ENCODE measurements at regions not wholly inside any gene's neighbourhood (a gene's known extent, or its start where the extent isn't known, plus 50 kb on each side); places are given as distances from the start of the nearest gene placed in this dataset.

DNA sequence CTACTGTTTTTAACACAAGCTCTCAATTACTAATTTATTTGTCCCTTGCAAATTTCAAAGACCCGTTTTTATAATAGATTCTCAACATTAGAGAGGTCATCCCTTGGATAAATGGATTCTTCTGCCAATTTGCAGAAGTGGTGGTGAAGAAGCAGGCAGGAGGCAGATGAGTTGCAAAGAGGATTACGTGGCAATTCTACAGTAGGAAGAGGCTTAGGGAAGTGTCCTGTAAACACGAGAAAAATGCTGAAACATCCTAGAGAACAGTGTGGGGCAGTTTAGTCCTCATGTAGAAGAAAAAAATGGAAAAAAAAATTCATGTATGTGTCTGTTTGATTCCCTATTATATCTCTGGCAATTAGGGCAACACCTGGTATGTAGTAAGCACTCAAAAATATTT, 87.6 kb downstream of the BMP2 start:
- Histone ChIP-seq H3K9ac (ENCODE audit: insufficient read depth in 1 of 2, low read length in 2 of 2) (no peak overlapping the region), H3K27me3 (ENCODE audit: control insufficient read depth in 3 of 3, insufficient read depth in 3 of 3, low read length in 2 of 3) (no peaks in the 10 kb centered on the region), H3K36me3 (ENCODE audit: control insufficient read depth in 4 of 4, insufficient read depth in 4 of 4, low read length in 4 of 4) (no peaks in the 10 kb centered on the region), H3K27ac (ENCODE audit: low read depth in 1 of 2, low read length in 1 of 2) (no peak overlapping the region), H3K4me3 (no peak overlapping the region), H3K9me3 (ENCODE audit: control insufficient read depth in 4 of 4, insufficient read depth in 3 of 4, low read length in 3 of 4) (no peaks in the 10 kb centered on the region), H3K4me1 (ENCODE audit: control insufficient read depth in 5 of 5, insufficient read depth in 5 of 5, low read length in 5 of 5) (no peaks in the 10 kb centered on the region)
- TF ChIP-seq, protein P1, sequence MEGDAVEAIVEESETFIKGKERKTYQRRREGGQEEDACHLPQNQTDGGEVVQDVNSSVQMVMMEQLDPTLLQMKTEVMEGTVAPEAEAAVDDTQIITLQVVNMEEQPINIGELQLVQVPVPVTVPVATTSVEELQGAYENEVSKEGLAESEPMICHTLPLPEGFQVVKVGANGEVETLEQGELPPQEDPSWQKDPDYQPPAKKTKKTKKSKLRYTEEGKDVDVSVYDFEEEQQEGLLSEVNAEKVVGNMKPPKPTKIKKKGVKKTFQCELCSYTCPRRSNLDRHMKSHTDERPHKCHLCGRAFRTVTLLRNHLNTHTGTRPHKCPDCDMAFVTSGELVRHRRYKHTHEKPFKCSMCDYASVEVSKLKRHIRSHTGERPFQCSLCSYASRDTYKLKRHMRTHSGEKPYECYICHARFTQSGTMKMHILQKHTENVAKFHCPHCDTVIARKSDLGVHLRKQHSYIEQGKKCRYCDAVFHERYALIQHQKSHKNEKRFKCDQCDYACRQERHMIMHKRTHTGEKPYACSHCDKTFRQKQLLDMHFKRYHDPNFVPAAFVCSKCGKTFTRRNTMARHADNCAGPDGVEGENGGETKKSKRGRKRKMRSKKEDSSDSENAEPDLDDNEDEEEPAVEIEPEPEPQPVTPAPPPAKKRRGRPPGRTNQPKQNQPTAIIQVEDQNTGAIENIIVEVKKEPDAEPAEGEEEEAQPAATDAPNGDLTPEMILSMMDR (IDR thresholded peaks at IDR 0.05; ENCODE audit: control extremely low read depth, extremely low read depth) = no peak
- ATAC-seq (ENCODE audit: insufficient read depth, low FRiP score) (no peak), DNase-seq (no peak)
- WGBS, 2 donors = 32 to 50% methylated on average over 3 of the region's 3 CpGs

DNA sequence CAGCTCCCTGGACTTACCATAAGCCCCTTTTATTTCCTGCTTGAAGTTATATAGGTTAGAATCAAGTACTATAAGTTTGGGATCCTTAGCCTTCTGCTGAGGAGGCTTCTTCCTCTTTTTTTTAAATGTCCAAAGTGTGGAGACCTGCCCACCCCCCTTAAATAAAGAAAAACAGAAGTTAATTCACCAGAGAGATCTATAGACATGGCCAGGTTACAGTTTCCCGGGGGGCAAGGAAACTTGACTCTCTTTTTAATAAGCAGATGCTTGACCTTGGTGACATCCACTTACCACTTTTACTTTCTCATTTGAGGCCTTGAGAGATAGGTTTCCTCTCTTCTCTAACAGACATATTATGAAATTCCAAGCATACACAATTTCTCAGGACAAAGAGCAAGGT, 88.3 kb downstream of the BMP2 start:
- no peak for ATAC-seq (ENCODE audit: insufficient read depth, low FRiP score)
- TF ChIP-seq, protein P1 (IDR thresholded peaks at IDR 0.05; ENCODE audit: control extremely low read depth, extremely low read depth) = no peak

DNA sequence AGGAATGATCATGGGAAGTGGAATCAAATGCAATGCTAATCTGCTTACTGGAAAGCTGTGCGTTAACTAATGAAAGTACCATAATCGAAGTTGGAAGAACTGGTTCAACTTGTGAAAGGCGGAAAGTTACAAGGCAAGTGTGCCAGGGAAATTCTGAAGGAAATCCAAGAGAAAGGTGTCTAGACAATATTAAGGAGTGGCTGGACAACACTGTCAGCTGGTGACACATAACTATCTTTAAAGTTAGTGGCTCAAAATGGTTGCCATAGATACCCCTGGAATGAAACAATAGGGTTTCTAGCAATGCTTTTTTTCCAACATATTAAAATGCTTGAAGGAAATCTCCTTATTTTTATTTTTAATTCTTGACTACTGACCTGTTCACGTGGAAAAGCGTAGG, 90.4 kb downstream of the BMP2 start:
- 91 to 94% methylated on average over 5 of the region's 5 CpGs for WGBS, 2 donors

More for the DNA sequence above, 88.3 kb downstream of the BMP2 start:
- Histone ChIP-seq H3K27ac (ENCODE audit: low read depth in 1 of 2, low read length in 1 of 2) (no peak overlapping the region), H3K4me1 (ENCODE audit: control insufficient read depth in 5 of 5, insufficient read depth in 5 of 5, low read length in 5 of 5) (no peaks in the 10 kb centered on the region), H3K9me3 (ENCODE audit: control insufficient read depth in 4 of 4, insufficient read depth in 3 of 4, low read length in 3 of 4) (no peaks in the 10 kb centered on the region), H3K36me3 (ENCODE audit: control insufficient read depth in 4 of 4, insufficient read depth in 4 of 4, low read length in 4 of 4) (no peaks in the 10 kb centered on the region), H3K9ac (ENCODE audit: insufficient read depth in 1 of 2, low read length in 2 of 2) (no peak overlapping the region), H3K4me3 (no peak overlapping the region), H3K27me3 (ENCODE audit: control insufficient read depth in 3 of 3, insufficient read depth in 3 of 3, low read length in 2 of 3) (no peaks in the 10 kb centered on the region)
- WGBS, 2 donors = 11 to 23% methylated on average over 1 of the region's 1 CpG
- DNase-seq = no peak

DNA sequence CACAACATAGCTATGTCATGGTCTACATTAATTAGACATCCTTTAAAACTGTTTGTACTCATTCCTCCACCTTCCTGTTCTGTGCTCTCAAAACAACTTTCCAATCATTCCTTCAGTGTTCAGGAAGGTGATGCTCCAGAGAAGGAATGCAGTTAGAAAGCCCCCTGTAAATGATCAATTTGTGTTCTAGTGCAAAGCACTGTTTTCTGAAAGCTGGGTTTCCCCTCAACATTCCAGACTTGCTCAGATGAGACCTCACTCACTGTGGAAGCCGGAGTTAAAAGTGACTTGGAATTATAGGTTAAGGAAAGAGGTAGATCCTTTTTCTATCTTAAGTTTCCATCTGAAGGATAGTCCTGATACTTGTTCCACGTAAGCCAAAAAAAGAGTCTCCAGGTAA, 95.9 kb downstream of the BMP2 start:
- no peaks in the 10 kb centered on the region for H3K36me3 ChIP-seq (ENCODE audit: control insufficient read depth in 4 of 4, insufficient read depth in 4 of 4, low read length in 4 of 4)
- no peak overlapping the region for H3K9ac ChIP-seq (ENCODE audit: insufficient read depth in 1 of 2, low read length in 2 of 2)
- H3K27ac ChIP-seq (ENCODE audit: low read depth in 1 of 2, low read length in 1 of 2) = no peak overlapping the region
- H3K4me1 ChIP-seq (ENCODE audit: control insufficient read depth in 5 of 5, insufficient read depth in 5 of 5, low read length in 5 of 5) = peaks cover 0 to 9% (median 0%) of the 10 kb centered on the region in 5 donors
- no peak overlapping the region for H3K4me3 ChIP-seq
- H3K27me3 ChIP-seq (ENCODE audit: control insufficient read depth in 3 of 3, insufficient read depth in 3 of 3, low read length in 2 of 3) = peaks cover 0 to 2% (median 0%) of the 10 kb centered on the region in 3 donors
- no peaks in the 10 kb centered on the region for H3K9me3 ChIP-seq (ENCODE audit: control insufficient read depth in 4 of 4, insufficient read depth in 3 of 4, low read length in 3 of 4)
- DNase-seq (no peak), ATAC-seq (ENCODE audit: insufficient read depth, low FRiP score) (no peak)
- 82 to 87% methylated on average over 2 of the region's 2 CpGs for WGBS, 2 donors
- TF ChIP-seq, protein P1 (IDR thresholded peaks at IDR 0.05; ENCODE audit: control extremely low read depth, extremely low read depth) = no peak

More for the DNA sequence above, 90.4 kb downstream of the BMP2 start:
- ATAC-seq (ENCODE audit: insufficient read depth, low FRiP score) (no peak), DNase-seq (no peak)
- no peak overlapping the region for H3K9ac ChIP-seq (ENCODE audit: insufficient read depth in 1 of 2, low read length in 2 of 2)
- H3K27me3 ChIP-seq (ENCODE audit: control insufficient read depth in 3 of 3, insufficient read depth in 3 of 3, low read length in 2 of 3) = no peaks in the 10 kb centered on the region
- no peak overlapping the region for H3K4me3 ChIP-seq
- H3K9me3 ChIP-seq (ENCODE audit: control insufficient read depth in 4 of 4, insufficient read depth in 3 of 4, low read length in 3 of 4) = no peaks in the 10 kb centered on the region
- H3K27ac ChIP-seq (ENCODE audit: low read depth in 1 of 2, low read length in 1 of 2) = no peak overlapping the region
- no peaks in the 10 kb centered on the region for H3K4me1 ChIP-seq (ENCODE audit: control insufficient read depth in 5 of 5, insufficient read depth in 5 of 5, low read length in 5 of 5)
- TF ChIP-seq, protein P1 (IDR thresholded peaks at IDR 0.05; ENCODE audit: control extremely low read depth, extremely low read depth) = no peak
- H3K36me3 ChIP-seq (ENCODE audit: control insufficient read depth in 4 of 4, insufficient read depth in 4 of 4, low read length in 4 of 4) = no peaks in the 10 kb centered on the region

Measured in lung (tissue), 11 donors.